ENCODE measurements at regions not wholly inside any gene's neighbourhood (a gene's known extent, or its start where the extent isn't known, plus 50 kb on each side); places are given as distances from the start of the nearest gene placed in this dataset.

GRCh38 chr2:8452979-8453903 lies 228.6 kb upstream of the ID2 start:
- H3K4me1 Mint-ChIP-seq (ENCODE audit: low read depth, unreplicated experiment): no peaks in the 10 kb centered on the region
- H3K4me3 Mint-ChIP-seq (ENCODE audit: unreplicated experiment): no peak overlapping the region
- peaks cover 5% of the 10 kb centered on the region for H3K36me3 Mint-ChIP-seq (ENCODE audit: unreplicated experiment)
- H3K9me3 Mint-ChIP-seq (ENCODE audit: unreplicated experiment): peaks cover 2% of the 10 kb centered on the region
- no peak for TF ChIP-seq CTCF (IDR thresholded peaks at IDR 0.05; ENCODE audit: partially characterized antibody, unreplicated experiment)
- H3K27ac Mint-ChIP-seq (ENCODE audit: unreplicated experiment): no peak overlapping the region
- no peak for DNase-seq
- peaks cover 2% of the 10 kb centered on the region for H3K27me3 Mint-ChIP-seq (ENCODE audit: unreplicated experiment)

DNA sequence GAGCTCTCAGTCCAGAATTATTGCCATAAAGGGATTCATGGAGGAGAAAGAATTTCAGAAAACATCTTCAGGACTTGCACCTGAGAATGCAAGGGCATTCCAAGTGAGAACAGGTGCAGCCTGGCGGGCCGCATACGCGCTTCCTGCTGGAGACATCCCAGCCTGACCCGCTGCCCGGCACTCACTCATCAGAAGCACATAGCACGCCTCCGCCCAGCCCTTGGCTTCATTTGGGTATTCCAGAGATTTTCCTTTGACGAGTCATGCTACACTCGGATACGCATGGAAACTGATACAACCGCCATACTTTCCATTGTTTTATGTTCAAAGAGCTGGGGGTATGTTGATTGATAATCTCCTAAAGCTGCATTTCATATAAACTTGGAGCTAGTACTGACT lies 228.0 kb upstream of the ID2 start:
- no peak overlapping the region for H3K4me3 Mint-ChIP-seq (ENCODE audit: unreplicated experiment)
- H3K9me3 Mint-ChIP-seq (ENCODE audit: unreplicated experiment): peaks cover 2% of the 10 kb centered on the region
- peaks cover 5% of the 10 kb centered on the region for H3K36me3 Mint-ChIP-seq (ENCODE audit: unreplicated experiment)
- no peak for DNase-seq
- H3K4me1 Mint-ChIP-seq (ENCODE audit: low read depth, unreplicated experiment): no peaks in the 10 kb centered on the region
- TF ChIP-seq CTCF (IDR thresholded peaks at IDR 0.05; ENCODE audit: partially characterized antibody, unreplicated experiment): no peak
- H3K27me3 Mint-ChIP-seq (ENCODE audit: unreplicated experiment): peaks cover 2% of the 10 kb centered on the region
- H3K27ac Mint-ChIP-seq (ENCODE audit: unreplicated experiment): no peak overlapping the region

- no peak overlapping the region for H3K27ac Mint-ChIP-seq (ENCODE audit: unreplicated experiment)
- no peaks in the 10 kb centered on the region for H3K27me3 Mint-ChIP-seq (ENCODE audit: unreplicated experiment)
- peaks cover 5% of the 10 kb centered on the region for H3K36me3 Mint-ChIP-seq (ENCODE audit: unreplicated experiment)
- H3K4me1 Mint-ChIP-seq (ENCODE audit: low read depth, unreplicated experiment): no peaks in the 10 kb centered on the region
- no peak for TF ChIP-seq CTCF (IDR thresholded peaks at IDR 0.05; ENCODE audit: partially characterized antibody, unreplicated experiment)
- H3K9me3 Mint-ChIP-seq (ENCODE audit: unreplicated experiment): peaks cover 2% of the 10 kb centered on the region
- DNase-seq: no peak
- no peak overlapping the region for H3K4me3 Mint-ChIP-seq (ENCODE audit: unreplicated experiment)
These were observed 227.1 kb upstream of the ID2 start for GRCh38 chr2:8454797-8455196.

- H3K4me3 Mint-ChIP-seq (ENCODE audit: unreplicated experiment): no peak overlapping the region
- H3K36me3 Mint-ChIP-seq (ENCODE audit: unreplicated experiment): peaks cover 5% of the 10 kb centered on the region
- H3K9me3 Mint-ChIP-seq (ENCODE audit: unreplicated experiment): peaks cover 2% of the 10 kb centered on the region
- H3K27me3 Mint-ChIP-seq (ENCODE audit: unreplicated experiment): no peaks in the 10 kb centered on the region
- no peak overlapping the region for H3K27ac Mint-ChIP-seq (ENCODE audit: unreplicated experiment)
- no peak for TF ChIP-seq CTCF (IDR thresholded peaks at IDR 0.05; ENCODE audit: partially characterized antibody, unreplicated experiment)
- no peaks in the 10 kb centered on the region for H3K4me1 Mint-ChIP-seq (ENCODE audit: low read depth, unreplicated experiment)
- DNase-seq: no peak
These were observed 226.4 kb upstream of the ID2 start for GRCh38 chr2:8455236-8456150.
